Esophagus squamous epithelium (tissue), 5 donors: ENCODE measurements at regions not wholly inside any gene's neighbourhood (a gene's known extent, or its start where the extent isn't known, plus 50 kb on each side); places are given as distances from the start of the nearest gene placed in this dataset.

Experiments
- DNase-seq: peaks from one replicate; lab custom pipeline; 2025; lab: John Stamatoyannopoulos, UW
- H3K27ac ChIP-seq, 4 donors: fragments of 200-600 bp; sonication (generic); one replicate each; pipeline ENCODE4 v1.5.1; 2016 to 2019; ENCODE audit warnings: mild to moderate bottlenecking in 1 of 4
- H3K27me3 ChIP-seq, 4 donors: fragments of 200-600 bp; sonication (generic); 1 replicate in 3 of 4; 2 replicates in 1 of 4; pipeline versions ENCODE4 v1.5.1 to v1.6.0; 2017 to 2021; ENCODE audit warnings: antibody characterized with exemption in 1 of 4
- H3K36me3 ChIP-seq, 3 donors: fragments of 200-600 bp; sonication (generic); one replicate each; pipeline ENCODE4 v1.5.1; 2016 to 2019
- H3K4me1 ChIP-seq, 3 donors: fragments of 200-600 bp; sonication (generic); one replicate each; pipeline ENCODE4 v1.5.1; 2017 to 2019
- H3K4me3 ChIP-seq, 4 donors: fragments of 200-600 bp; sonication (generic); 1 replicate in 3 of 4; 2 replicates in 1 of 4; pipeline ENCODE4 v1.5.1; 2016 to 2019; ENCODE audit warnings: mild to moderate bottlenecking in 2 of 4, moderate library complexity in 1 of 4
- H3K9me3 ChIP-seq, 3 donors: fragments of 200-600 bp; sonication (generic); one replicate each; pipeline ENCODE4 v1.5.1; 2016 to 2019
- POLR2A ChIP-seq, 4 donors: fragments of 450-650 bp; IDR thresholded peaks; one replicate each; pipeline ENCODE4 v1.6.1; 2017; ENCODE audit warnings: antibody characterized with exemption in 4 of 4, mild to moderate bottlenecking in 4 of 4, moderate library complexity in 3 of 4
- WGBS, 2 donors: methylation state at CpG; one replicate each; pipeline ENCODE4 v1.1.5; 2018; 5-methylcytosine and 5-hydroxymethylcytosine counted together
- intact Hi-C: fragments of 100-400 bp; cut with DNase I; formaldehyde crosslinking; loops from one replicate; pipeline ENCODE4 v1.15.0; 2022
- TF ChIP-seq, protein P1 (sequence below), 6 experiments: fragments of 450-650 bp in 4 of 6; fragments of 200-600 bp in 2 of 6; sonication (generic) in 2 of 6; IDR thresholded peaks; one replicate each; pipeline ENCODE4 v1.5.1; 2016 to 2019; ENCODE audit warnings: antibody characterized with exemption in 6 of 6, mild to moderate bottlenecking in 4 of 6, moderate library complexity in 4 of 6
- donor health status: DM: yes; HTN: yes; CAD: no.

GRCh38 chr11:106384429-106384828 lies 307.0 kb downstream of the AASDHPPT start:
- TF ChIP-seq POLR2A (IDR thresholded peaks at IDR 0.05), result no peak
- TF ChIP-seq, protein P1, sequence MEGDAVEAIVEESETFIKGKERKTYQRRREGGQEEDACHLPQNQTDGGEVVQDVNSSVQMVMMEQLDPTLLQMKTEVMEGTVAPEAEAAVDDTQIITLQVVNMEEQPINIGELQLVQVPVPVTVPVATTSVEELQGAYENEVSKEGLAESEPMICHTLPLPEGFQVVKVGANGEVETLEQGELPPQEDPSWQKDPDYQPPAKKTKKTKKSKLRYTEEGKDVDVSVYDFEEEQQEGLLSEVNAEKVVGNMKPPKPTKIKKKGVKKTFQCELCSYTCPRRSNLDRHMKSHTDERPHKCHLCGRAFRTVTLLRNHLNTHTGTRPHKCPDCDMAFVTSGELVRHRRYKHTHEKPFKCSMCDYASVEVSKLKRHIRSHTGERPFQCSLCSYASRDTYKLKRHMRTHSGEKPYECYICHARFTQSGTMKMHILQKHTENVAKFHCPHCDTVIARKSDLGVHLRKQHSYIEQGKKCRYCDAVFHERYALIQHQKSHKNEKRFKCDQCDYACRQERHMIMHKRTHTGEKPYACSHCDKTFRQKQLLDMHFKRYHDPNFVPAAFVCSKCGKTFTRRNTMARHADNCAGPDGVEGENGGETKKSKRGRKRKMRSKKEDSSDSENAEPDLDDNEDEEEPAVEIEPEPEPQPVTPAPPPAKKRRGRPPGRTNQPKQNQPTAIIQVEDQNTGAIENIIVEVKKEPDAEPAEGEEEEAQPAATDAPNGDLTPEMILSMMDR (IDR thresholded peaks at IDR 0.05), result no peak
- Histone ChIP-seq H3K9me3 (no peaks in the 10 kb centered on the region), H3K27me3 (no peaks in the 10 kb centered on the region), H3K27ac (no peak overlapping the region), H3K4me1 (no peaks in the 10 kb centered on the region), H3K36me3 (no peaks in the 10 kb centered on the region), H3K4me3 (no peak overlapping the region)
- intact Hi-C loops, result no loop called here
- WGBS, 2 donors, result 71 to 72% methylated on average over 2 of the region's 2 CpGs
- no peak for DNase-seq

DNA sequence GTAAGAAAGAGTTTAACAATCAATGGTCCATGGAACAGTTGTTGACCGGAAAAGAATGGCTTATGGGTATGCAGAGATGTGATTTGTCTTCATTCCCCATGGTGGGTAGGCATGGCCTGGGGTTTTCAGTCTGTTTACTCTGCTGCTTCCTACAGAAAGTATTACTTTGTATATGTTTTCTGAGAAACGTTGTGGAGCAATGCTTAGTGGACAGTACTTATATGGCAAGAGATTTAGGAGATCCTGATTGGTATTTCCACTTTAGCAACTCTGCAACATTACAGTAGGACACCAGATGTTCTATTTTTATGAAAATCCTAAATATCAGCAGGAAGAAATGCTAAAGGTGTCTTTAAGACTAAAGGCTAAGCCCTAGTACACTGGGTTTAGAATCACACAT lies 309.1 kb downstream of the AASDHPPT start:
- DNase-seq, result no peak
- Histone ChIP-seq H3K27me3 (no peaks in the 10 kb centered on the region), H3K9me3 (no peaks in the 10 kb centered on the region), H3K27ac (no peak overlapping the region), H3K4me1 (no peaks in the 10 kb centered on the region), H3K36me3 (no peaks in the 10 kb centered on the region), H3K4me3 (no peak overlapping the region)
- no peak for TF ChIP-seq POLR2A (IDR thresholded peaks at IDR 0.05)
- TF ChIP-seq, protein P1 (IDR thresholded peaks at IDR 0.05), result no peak
- 57 to 62% methylated on average over 2 of the region's 2 CpGs for WGBS, 2 donors
- intact Hi-C loops, result no loop called here

DNA sequence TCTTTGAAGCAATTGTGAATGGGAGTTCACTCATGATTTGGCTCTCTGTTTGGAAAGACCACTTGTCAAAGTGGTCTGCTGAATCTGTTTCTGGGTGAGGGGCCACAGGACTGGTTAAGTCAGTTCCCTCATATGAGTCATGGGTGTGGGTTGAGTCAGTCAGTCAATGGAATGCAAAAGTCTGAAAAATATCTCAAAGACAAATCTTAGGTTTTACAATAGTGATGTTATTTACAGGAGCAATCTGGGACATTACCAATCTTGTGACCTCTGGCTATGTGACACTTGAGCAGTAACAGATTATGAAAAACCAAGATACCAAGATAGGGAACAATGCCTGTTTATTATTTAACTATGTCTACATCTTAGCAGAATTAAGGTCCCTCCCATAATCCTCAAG lies 311.6 kb downstream of the AASDHPPT start:
- Histone ChIP-seq H3K4me3 (no peak overlapping the region), H3K27me3 (no peaks in the 10 kb centered on the region), H3K27ac (no peak overlapping the region), H3K9me3 (no peaks in the 10 kb centered on the region), H3K36me3 (no peaks in the 10 kb centered on the region), H3K4me1 (no peaks in the 10 kb centered on the region)
- TF ChIP-seq POLR2A (IDR thresholded peaks at IDR 0.05), result no peak
- TF ChIP-seq, protein P1 (IDR thresholded peaks at IDR 0.05), result no peak
- no peak for DNase-seq
- intact Hi-C loops, result no loop called here

DNA sequence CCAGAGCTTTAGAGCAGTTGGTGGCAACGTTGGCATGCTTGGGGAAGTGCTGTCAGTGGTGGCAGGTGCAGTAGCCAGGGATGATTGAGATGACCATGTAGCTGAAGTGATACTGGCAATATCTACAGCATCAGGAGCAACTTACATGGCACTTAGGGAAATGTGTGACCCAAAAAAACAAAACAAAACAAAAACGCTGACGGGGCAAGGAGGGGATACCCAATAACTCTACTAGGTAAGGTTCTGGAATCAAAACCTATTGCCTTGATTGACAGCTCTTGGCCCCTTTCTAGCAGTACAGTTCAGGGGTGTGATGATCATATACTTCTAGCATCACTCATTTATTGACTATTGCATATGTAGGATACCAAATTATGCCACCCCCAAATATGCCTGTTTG lies 312.6 kb downstream of the AASDHPPT start:
- TF ChIP-seq, protein P1 (IDR thresholded peaks at IDR 0.05), result no peak
- no peak for TF ChIP-seq POLR2A (IDR thresholded peaks at IDR 0.05)
- Histone ChIP-seq H3K27ac (no peak overlapping the region), H3K27me3 (no peaks in the 10 kb centered on the region), H3K4me1 (no peaks in the 10 kb centered on the region), H3K4me3 (no peak overlapping the region), H3K36me3 (no peaks in the 10 kb centered on the region), H3K9me3 (no peaks in the 10 kb centered on the region)
- DNase-seq, result no peak
- intact Hi-C loops, result no loop called here
- 85 to 92% methylated on average over 2 of the region's 3 CpGs for WGBS, 2 donors

- H3K27ac ChIP-seq, result no peak overlapping the region
- intact Hi-C loops, result no loop called here
- H3K36me3 ChIP-seq, result no peaks in the 10 kb centered on the region
- TF ChIP-seq, protein P1 (IDR thresholded peaks at IDR 0.05), result no peak
- TF ChIP-seq POLR2A (IDR thresholded peaks at IDR 0.05), result no peak
- H3K27me3 ChIP-seq, result no peaks in the 10 kb centered on the region
- DNase-seq, result no peak
- H3K4me1 ChIP-seq, result no peaks in the 10 kb centered on the region
- H3K4me3 ChIP-seq, result no peak overlapping the region
- no peaks in the 10 kb centered on the region for H3K9me3 ChIP-seq
- 27 to 37% methylated on average over 2 of the region's 2 CpGs for WGBS, 2 donors
Measured at GRCh38 chr11:106391771-106392420, 314.4 kb downstream of the AASDHPPT start.
